ENCODE measurements at regions not wholly inside any gene's neighbourhood (a gene's known extent, or its start where the extent isn't known, plus 50 kb on each side); places are given as distances from the start of the nearest gene placed in this dataset.

DNA sequence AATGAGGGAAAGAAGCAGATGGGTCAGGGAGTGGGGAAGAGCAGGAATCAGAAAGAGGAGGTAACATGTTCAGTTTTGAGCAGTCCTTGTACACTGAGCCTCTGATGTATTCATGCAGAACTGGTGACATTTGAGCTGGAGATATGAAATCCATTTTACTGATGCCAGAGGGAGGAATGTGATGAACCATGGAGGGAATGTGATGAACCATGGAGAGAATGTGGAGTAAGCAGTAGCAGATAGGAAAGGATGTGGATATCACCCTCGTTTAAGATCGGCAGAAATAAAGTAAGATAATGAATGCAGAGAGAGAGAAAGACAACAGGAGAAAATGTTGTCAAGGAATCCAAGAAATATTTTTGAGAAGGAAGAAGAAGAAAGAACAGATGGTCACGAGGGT lies 231.6 kb downstream of the TBXT start:
- in situ Hi-C loops (cut with MboI; ENCODE audit: low pct_unique_long_range_greater_than_20kb, low sequenced_read_pairs, unreplicated experiment) = no loop called here
- TF ChIP-seq, protein P1, sequence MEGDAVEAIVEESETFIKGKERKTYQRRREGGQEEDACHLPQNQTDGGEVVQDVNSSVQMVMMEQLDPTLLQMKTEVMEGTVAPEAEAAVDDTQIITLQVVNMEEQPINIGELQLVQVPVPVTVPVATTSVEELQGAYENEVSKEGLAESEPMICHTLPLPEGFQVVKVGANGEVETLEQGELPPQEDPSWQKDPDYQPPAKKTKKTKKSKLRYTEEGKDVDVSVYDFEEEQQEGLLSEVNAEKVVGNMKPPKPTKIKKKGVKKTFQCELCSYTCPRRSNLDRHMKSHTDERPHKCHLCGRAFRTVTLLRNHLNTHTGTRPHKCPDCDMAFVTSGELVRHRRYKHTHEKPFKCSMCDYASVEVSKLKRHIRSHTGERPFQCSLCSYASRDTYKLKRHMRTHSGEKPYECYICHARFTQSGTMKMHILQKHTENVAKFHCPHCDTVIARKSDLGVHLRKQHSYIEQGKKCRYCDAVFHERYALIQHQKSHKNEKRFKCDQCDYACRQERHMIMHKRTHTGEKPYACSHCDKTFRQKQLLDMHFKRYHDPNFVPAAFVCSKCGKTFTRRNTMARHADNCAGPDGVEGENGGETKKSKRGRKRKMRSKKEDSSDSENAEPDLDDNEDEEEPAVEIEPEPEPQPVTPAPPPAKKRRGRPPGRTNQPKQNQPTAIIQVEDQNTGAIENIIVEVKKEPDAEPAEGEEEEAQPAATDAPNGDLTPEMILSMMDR (IDR thresholded peaks at IDR 0.05; ENCODE audit: extremely low read depth, insufficient read depth, missing control alignments) = no peak
- DNase-seq (ENCODE audit: low spot score) = no peak

DNA sequence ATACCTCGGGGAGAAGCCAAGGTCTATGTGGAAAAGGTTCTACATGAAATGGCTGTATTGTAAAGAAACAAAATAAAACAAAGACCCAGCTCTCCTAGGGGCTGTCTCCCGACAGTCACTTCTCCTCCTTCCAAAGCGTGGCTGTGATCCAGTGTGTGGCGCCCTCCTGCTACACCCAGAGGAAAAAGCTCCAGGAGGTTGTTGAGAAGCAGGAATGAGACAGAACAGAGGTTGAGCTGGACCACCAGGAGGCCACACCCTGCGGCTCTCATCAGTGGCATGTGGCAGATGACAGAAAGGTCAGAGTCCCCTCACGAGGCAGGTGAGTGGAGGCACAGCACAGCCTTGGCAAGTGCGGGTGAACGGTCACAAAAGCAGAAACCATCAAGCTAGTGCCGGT lies 236.0 kb downstream of the TBXT start:
- TF ChIP-seq, protein P1 (IDR thresholded peaks at IDR 0.05; ENCODE audit: extremely low read depth, insufficient read depth, missing control alignments) = no peak
- in situ Hi-C loops (cut with MboI; ENCODE audit: low pct_unique_long_range_greater_than_20kb, low sequenced_read_pairs, unreplicated experiment) = no loop called here
- no peak for DNase-seq (ENCODE audit: low spot score)

DNA sequence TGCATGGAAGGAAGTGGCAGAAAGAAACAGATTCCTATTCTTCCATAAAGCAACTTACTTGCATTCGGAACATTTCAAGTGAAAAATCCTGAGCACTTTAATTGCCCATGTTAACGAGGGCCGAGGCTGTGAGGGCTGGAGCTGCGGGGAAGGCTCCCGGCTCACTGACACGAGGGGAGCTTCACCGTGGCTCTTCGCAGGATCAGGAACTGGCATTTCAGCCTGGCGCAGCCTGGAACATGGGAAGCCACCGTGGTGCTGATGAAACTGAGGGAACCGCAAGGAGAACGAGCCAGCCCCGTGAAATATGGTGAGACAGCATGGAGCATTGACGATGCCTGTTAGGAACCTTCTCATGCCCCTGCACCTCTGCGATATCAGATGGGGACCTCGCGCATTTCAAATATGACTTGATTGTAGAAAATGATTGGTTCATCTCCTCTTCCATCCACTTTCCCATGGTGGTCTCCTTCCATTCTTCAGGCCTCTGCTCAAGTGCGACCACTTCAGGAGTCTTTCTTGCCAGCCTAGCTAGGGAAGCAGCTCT lies 236.9 kb downstream of the TBXT start:
- in situ Hi-C loops (cut with MboI; ENCODE audit: low pct_unique_long_range_greater_than_20kb, low sequenced_read_pairs, unreplicated experiment) = no loop called here
- TF ChIP-seq, protein P1 (IDR thresholded peaks at IDR 0.05; ENCODE audit: extremely low read depth, insufficient read depth, missing control alignments) = no peak
- no peak for DNase-seq (ENCODE audit: low spot score)

DNA sequence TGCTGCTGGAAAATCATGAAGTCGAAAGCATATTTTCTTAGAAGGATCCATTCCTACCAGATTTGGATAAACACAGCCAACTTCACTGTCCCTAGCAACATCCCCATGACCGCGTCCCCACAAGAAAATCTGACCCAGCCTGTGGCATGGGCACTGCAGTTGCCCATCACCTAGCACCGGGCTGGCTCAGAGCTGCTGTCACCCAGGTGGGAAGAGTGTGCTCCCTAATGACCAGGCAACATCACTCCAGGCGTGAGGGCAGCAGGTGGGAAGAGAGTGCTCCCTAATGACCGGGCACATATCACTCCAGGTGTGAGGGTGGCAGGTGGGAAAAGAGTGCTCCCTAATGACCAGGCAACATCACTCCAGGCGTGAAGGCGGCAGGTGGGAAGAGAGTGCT lies 238.0 kb downstream of the TBXT start:
- in situ Hi-C loops (cut with MboI; ENCODE audit: low pct_unique_long_range_greater_than_20kb, low sequenced_read_pairs, unreplicated experiment) = no loop called here
- TF ChIP-seq, protein P1 (IDR thresholded peaks at IDR 0.05; ENCODE audit: extremely low read depth, insufficient read depth, missing control alignments) = no peak
- no peak for DNase-seq (ENCODE audit: low spot score)

DNA sequence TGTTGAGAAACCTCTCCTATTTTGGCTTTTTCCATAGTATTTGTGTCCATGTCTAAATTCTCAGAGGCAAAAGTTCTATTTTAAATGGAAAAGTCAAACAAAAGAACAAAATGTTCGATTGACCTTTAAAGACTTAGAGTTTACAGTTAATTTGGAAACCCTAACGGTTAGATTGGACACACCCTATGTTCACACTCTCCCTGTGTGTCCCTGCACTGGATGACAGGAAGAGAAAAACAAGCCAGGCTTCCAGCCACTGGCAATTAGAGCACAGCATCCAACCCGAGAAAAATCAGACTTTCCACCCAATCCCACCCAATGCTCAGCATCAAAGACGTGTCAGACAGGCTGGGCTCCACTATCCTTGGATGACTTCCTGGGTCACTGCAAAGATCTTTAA lies 241.3 kb downstream of the TBXT start:
- in situ Hi-C loops (cut with MboI; ENCODE audit: low pct_unique_long_range_greater_than_20kb, low sequenced_read_pairs, unreplicated experiment) = no loop called here
- no peak for DNase-seq (ENCODE audit: low spot score)
- TF ChIP-seq, protein P1 (IDR thresholded peaks at IDR 0.05; ENCODE audit: extremely low read depth, insufficient read depth, missing control alignments) = no peak

DNA sequence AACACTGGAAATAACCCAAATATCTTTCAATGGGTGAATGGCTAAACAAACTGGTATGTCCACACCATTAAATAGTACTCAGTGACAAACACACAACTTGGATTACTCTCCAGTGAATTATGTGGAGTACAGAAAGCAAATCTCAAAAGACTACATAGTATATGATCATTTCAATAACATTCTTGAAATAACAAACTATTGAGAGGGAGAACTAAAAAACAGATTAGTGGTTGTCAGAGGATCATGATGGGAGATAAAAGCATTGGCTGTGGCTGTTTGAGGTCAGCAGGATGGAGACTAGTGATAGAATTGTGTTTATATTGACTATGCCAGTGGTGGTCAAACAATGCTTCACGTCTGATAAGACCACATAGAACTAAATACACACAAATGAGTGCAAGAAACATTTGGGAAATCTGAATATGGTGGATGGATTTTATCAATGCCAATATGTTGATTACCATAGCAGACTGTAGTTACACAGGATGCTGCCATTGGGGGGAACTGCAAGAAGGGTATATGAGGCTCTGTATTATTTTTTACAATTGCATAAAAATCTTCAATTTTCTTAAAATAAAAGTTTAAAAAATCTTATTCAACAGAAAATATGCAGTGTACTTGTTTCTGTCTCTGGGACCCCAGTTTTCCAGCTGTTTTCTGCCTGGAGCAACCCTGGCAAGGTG lies 242.0 kb downstream of the TBXT start:
- TF ChIP-seq, protein P1 (IDR thresholded peaks at IDR 0.05; ENCODE audit: extremely low read depth, insufficient read depth, missing control alignments) = no peak
- in situ Hi-C loops (cut with MboI; ENCODE audit: low pct_unique_long_range_greater_than_20kb, low sequenced_read_pairs, unreplicated experiment) = no loop called here
- DNase-seq (ENCODE audit: low spot score) = no peak

All from GM13977 (cell line).